ENCODE measurements at regions not wholly inside any gene's neighbourhood (a gene's known extent, or its start where the extent isn't known, plus 50 kb on each side); places are given as distances from the start of the nearest gene placed in this dataset.
A peak's percentile ranks its signal among the peaks of the same experiment; 100 is the strongest.
"Not testable (repeated sequence)": the region's sequence is repeated elsewhere in the genome, so short reads cannot be mapped to it uniquely, and the experiment has no call there.

DNA sequence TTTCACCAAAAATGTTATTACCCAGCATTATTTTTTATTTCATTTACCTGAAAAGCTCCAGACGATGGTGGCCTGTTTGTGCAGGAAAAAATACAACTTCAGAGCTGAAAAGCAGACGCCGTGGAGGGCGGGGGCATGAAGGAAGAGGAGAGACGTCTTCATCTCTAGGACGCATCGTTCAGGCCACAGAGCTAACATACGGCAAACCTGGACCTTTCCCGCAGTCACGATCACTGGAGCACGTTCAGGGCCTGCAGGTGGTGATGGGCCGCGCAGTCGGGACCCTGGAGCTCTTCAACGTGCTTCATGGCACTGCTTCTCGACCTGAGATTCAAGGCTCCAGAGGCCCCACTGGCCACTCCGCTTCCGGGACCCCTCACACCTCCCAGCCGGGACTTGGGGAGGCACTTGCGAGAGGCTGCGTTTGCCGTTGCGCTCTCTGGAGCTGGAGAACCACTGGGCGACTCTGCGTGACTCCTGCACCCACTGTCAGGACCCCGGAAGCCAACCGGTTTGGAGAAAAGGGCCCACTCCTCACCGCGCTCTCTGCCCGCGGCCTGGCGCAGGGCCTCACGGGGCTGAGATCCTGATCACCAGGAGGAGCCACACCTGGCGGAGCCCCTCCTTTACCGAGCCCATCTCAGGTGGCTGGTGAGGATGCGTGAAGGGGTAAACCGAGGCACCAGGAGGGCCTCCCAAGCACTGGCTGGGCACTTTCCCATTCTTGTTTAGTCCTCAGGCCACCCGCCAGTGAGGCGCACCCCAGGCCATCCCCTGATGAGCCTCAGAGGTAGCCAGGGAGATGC, 164.4 kb upstream of the AFDN start:
- DNase-seq = no peak

DNA sequence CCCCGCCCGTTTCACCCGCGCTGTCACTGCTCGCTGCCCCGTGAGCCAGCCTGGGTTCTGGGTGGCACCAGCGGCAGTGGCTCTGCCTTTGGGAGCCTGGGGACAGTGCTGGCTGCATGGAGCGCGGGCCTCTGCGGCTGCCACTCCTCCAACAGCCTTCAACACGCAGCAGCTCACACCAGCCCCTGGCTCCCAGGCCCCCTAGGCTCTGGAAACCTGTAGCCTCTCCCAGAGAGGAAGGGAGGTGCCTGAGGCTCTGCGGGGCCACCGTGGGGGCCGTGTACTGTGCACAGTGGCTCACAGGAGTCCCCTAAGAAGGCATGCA, 163.9 kb upstream of the AFDN start:
- no peak for DNase-seq

DNA sequence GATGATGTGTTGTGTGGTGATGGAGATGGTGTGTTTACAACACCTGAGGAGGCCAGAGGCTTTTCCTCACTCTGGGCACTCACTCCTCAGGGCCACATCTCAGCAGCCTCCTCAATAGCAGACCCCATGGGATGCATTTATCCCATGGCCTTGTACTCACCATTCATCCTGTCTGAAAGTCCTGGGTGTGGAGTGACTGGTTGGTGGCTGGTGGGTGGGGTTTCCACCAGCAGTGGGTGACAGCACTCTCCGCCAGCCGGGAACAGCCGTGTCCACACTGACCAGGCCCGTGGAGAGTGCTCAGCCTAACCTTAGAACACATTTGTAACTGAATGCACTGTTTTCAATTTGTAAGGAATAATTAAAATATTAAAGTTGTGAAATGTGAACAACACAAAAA, 163.4 kb upstream of the AFDN start:
- no peak for DNase-seq

DNA sequence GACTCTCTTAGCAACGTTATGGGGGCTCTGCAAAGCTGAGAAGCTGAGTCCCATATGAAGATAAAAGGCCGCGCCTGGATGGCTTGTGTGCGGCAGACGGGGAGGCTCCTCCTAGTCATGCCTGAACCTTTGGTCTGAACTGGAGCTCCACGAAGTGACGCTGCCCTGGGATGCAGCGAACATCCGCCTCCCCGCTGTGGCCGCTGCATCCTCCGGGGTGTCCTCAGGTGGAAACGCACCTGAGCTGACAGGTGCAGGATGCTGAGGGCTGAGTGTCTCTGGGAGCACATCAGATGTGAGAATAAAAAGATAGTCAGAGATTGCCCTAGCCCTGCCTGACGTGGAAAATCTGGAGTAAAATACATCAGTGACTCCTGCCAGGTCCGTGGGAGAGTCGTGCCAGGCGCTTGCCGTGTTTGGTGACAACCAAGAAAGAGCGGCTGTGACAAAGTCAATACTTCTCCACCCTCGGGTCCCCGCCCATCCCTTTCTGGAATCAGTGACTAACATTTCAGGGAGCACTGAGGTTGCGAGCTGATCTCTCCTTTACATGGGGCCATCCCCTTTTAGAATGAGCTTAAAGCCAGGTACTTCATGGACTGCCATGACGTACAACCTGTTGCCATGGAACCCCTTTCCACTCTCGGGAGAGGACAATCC, 162.8 kb upstream of the AFDN start:
- DNase-seq = no peak

DNA sequence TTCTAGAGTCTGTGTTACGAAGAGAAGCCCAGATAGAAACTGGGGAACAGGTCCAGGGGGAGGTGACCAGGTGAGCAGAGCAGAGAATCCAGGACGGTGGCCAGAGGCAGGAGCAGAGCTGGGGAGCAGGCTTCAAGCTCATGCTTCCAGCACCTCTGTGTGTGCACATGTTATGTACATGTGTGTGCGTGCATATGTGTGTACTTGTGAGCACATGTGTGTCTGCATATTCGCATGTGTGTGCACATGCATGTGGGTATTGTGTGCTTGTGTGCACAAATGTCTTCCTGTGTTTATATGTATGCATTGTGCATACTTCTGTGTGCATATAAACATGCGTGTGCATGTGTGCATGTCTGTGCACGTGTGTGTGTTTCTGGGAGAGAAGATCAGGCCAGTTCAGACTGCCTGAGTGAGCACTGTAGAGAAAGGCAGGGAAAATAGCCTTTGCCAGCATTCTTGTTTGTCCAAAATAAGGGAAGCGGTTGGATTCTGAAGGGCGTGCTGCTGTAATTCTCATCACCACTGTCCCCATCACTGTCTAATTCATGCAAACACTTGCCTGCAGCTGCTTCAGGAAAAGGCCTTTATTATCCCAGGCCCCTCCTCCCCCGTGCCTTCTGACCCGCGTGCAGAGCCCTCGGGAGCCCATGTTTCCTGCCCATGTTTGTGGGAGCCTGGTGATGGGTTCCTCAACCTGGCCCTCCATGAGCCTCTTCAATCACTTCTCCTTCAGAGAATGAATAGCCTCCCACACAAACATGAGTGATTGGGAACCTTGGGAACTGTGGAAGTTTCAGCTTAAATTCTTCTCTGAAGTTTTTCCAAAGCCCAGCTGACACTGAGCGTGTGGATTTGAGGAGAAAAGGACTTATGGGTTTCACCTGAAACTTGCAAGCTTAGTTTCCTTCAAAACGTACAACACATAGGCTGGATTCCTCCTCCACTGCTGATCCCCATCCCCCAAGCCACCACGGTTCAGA, 161.7 kb upstream of the AFDN start:
- DNase-seq = peak in 15 of 56 donors; percentile 12 to 55 (median 32)

DNA sequence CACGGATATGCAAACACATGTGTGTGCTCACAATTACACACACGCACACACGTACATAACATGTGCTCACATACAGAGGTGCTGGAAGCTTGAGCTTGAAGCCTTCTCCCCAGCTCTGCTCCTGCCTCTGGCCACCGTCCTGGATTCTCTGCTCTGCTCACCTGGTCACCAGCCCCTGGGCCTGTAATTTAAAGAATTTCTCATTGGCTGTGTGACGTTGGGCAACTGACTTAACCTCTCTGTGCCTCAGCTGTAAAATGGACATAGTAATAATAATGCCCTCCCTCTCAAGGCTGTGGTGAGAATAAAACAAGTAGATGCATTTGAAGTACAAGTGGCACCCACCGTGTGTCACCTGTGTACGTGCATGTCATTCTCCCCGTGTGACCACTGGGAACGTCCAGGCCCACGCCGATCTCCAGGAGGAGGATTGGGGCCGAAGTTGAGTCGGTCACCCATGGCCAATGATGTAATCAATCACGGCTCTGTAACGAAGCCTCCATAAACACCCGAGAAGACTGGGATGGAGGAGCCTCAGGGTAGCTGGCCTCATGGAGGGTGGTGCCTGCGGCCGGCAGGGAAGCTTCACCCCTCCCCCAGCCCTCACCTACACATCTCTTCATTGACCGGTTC, 160.9 kb upstream of the AFDN start:
- DNase-seq = no peak

DNA sequence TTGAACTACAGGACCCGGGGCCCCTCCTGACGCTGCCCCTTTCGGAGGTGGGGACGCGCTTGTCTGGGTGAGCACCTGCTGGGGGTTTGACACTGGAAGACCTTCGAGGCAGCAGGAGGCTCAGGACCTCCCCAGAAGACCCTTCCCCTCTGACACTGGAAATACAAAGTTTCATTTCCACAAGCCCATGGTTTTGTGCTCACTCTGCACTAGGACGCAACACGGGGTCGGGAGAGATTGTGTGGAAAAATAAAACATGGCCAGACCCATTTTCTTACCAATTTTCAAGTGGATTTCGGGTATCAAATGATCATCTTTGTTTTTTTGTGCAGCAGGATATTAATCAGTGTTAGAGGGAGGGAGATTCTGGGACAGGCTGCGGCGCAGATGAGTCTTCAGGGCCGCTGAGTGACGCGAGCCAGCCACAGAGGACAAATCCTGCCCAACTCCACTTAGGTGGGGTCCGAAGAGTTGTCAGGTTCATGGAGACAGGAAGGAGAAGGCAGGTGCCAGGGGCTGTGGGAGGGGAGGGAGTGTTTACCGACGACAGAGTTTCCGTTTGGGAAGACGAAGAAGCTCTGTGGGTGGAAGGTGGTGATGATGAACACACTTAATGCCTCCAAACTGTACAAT, 160.0 kb upstream of the AFDN start:
- no peak for DNase-seq

DNA sequence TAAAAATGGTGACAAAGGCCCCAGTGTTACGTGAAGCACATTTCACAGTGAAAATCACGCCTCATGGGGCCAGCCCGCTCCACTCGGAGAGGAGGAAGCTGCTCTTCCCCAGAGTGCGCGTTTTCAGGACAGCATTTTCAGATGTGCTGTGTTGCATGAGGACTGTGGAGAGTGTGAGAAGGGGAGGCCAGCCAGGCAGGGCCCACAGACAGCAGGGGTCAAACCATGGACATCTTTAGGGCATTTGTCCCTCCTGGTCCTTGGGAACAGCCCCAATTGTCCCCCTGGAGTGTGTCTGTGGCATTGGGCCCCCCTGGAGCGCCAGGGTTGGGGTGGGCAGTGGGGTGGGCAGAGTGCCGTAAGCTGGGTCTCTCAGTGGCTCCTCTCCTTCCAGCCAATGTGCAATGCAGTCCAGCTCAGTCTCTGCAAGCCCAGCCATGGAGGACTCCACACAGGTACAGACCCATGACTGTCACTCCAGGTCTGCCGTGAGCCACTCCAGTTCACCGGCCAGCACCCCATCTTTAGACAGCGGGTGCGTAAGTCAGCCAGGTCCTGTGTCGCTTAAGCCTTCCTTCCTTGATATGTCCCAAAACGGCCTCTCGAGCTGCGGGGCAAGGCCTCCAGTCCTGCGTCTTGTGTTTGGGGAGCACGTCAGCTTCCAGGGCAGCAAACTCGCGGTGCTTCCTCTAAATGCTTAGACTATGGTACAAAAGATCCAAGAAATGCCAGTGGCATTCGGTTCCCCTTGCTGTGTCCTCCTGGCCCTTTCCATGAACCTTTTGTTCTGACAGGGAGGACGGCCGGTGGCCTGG, 159.3 kb upstream of the AFDN start:
- DNase-seq = no peak

DNA sequence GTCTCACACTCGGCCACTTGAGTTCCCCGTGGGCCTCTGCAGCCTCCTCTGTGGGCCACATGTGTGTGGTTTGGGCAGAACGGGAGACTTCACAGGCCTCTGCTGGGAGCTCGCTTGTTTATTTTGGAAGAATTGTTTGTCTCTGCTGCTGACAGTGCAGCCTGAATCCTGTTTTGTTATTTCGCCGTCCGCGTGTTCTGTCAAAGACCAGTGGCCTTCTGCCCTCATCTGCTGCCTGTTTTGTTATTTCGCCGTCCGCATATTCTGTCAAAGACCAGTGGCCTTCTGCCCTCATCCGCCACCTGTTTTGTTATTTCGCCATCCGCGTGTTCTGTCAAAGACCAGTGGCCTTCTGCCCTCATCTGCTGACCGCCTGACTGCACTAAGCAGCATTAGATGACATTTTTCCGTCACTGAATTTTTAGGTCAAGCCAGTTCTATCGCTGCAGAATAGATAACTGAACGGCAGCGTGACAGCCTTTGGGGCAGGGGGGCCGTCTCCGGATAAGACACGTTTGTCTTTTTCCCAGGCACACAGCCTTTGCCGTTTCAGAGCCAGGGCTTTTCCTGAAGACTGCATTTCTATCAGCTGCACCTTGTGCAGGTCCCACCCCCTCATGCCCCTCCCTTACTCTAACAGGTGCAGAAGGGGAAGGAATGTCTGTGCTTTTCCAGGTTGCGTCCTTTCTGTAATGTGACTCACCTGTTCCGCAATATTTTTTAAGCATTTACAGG, 158.5 kb upstream of the AFDN start:
- DNase-seq = no peak

DNA sequence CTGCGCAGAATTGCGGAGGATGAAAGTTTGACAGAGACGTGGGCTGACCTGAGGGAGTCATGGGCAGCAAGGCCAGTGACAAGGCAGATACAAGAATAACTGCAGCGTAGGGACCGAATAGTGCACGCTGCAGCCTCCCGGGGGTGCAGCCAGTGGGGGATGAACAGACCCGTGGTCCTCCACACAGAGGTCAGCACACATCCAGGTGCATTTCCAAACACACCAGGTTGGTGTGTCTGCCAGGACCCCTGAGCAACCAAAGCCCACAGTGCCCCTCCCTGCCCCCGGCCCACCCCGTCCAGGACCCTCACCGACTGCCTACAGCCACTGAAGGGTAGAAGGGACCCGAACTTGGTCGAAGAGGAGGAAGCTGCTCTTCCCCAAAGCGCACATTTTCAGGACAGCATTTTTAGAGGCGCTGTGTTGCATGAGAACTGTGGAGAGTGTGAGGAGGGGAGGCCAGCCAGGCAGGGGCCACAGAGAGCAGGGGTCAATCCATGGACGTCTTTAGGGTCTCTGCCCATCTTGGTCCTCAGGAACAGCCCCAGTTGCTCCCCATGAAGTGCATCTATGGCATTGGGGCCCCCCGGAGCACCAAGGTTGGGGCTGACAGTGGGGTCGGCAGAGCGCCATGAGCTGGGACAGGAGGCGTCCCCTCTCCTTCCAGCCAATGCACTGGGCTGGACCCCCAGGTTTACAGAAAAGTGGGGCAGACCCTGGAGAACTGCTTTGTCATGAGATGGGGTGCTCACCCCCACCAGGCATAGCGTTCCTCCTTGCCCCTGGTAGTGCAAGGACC, 157.8 kb upstream of the AFDN start:
- no peak for DNase-seq

DNA sequence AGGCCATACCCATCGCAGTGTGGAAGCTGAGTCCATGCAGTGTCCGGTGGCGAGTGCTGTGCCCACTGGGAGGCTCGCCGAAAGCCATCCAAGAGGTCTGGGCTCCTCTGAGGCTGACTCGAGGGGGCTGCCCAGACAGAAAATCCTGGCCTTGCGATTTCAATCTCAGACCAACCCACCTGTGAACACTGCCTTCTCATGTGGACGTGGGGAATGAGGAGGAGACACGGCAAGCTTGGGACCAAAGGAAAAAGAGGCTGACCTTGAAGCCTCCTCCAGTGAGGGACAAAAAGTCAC, 157.2 kb upstream of the AFDN start:
- DNase-seq = no peak

DNA sequence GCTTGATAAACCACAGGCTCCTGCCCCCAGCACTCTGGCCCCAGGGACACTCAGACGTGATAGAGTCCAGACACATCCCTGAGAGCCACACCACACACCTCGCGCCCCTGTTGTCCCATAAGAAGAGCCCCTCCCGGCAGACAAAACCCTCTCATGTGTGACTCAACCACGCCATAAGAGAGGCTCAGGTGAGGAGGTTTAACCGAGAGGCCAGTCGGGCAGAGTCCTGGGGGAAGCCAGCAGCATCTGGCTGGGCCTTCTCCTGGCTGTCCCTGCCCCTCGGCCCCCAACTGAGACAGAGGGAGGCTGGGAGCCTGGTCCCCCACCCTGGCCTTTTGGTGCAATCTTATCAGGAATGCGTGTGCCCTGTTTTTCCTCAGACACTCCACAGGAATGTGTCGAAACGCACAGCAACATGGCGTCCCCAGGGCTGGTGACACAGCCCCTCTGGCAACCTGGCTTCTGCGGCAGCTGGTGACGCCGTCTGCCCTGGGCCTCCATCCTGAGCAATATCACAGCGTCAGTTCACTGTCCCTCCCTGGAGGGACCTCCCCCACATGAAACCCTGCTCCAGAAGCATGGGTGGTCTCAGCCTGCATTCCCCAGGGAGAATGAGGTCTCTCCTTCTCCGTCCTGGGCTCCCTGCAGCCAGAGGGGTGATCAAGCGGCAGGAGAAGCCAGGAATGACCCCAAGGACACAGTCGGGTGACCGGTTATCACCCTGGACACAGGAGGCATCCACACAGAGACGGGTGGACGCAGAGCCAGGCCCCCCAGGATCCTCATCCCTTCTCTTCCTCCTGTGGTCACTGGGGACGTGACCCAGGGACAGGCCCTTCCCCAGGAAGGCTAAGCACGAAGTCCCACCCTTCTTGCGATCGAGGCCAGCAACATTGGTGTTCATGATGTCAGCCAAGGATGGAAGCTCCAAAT, 156.6 kb upstream of the AFDN start:
- DNase-seq = no peak

DNA sequence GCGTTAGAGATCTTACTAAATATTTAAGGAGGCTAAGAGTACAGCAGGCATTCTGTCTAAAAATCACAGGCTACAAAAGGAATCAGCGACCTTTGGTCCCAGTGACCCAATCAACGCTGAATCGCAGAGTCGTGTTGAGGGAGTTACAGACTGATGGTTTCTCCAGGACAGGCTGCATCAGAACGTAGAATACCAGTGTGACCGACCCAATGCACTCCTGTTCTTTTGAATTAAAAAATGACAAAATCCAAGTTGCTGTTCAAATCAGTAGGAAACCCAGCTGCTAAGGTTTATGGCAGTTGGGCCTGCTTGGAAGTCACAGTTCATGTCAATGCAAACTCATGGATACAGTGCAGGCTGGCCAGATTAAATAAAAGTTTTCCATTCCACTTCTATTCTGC, 155.8 kb upstream of the AFDN start:
- no peak for DNase-seq

DNA sequence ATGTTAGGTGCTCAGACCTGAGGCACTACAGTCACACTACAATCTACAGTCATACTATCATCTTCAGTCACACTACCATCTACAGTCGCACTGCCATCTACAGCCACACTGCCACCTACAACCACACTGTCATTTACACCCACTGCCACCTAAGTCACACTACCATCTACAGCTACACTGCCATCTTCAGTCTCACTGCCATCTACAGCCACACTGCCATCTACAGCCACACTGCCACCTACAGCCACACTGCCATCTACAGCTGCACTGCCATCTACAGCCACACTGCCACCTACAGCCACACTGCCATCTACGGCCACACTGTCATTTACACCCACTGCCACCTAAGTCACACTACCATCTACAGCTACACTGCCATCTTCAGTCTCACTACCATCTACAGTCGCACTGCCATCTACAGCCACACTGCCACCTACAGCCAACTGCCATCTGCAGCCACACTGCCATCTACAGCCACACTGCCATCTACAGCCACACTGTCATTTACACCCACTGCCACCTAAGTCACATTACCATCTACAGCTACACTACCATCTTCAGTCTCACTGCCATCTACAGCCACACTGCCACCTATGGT, 155.2 kb upstream of the AFDN start:
- DNase-seq = not testable (repeated sequence)

DNA sequence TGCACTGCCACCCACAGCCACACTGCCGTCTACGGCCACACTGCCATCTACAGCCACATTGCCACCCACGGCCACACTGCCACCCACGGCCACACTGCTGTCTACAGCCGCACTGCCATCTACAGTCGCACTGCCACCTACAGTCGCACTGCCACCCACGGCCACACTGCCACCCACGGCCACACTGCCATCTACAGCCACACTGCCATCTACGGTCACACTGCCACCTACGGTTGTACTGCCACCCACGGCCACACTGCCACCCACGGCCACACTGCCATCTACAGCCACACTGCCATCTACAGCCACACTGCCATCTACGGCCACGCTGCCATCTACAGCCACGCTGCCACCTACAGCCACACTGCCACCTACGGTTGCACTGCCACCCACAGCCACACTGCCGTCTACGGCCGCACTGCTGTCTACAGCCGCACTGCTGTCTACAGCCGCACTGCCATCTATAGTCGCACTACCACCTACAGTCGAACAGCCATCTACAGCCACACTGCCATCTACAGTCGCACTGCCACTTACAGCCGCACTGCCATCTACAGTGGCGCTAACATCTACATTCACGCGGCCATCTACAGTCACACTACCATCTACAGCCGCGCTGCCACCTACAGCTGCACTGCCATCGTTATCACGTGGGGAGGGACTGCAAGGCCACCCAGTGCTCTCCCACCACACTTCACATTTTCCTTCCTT, 154.6 kb upstream of the AFDN start:
- DNase-seq = no peak

DNA sequence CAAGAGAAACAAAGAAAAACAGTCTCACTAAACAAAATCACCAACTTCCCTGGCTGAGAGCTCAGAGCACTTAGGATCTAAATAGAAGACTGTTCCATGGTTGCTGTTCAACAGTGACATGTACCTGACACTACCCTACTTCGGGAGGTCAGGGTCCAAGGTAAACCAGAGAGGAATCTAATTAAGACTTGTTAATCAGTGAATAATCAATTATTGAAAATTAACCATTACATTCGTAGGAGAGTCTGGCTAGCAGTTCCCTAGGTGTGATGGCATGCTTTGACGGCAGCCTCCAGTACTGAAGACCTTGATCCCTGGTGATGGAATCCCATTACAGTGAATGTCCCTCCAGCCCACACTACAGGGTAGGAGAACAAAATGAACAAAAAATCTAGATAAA, 154.0 kb upstream of the AFDN start:
- no peak for DNase-seq

DNA sequence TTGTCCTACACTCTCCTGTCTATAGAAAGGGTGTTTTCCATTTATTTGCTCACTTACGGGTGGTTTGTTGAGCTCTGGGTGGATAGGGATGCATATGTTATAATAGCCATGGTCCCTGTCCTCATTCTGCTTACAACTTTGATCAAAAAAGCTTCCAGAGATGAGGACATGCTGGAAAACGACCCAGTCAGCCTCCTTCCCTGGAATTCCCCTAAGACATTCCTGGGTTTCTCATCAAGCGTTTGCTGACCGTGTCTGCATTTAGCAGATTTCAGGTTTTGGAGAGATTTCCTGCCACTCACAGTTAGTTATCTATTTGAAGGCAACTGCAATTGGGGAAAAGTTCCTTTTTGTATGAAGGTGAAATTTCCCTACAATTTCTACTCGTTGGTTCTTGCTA, 152.8 kb upstream of the AFDN start:
- DNase-seq = no peak
